Lung (tissue), 11 donors: ENCODE measurements at regions not wholly inside any gene's neighbourhood (a gene's known extent, or its start where the extent isn't known, plus 50 kb on each side); places are given as distances from the start of the nearest gene placed in this dataset.

Experiments used
- ATAC-seq: fragments of 200-7000 bp; cut with Tn5 transposase; one replicate; pipeline ENCODE4 v1.9.1; 2020; ENCODE audit warnings: moderate number of reproducible peaks; ENCODE audit not compliant: insufficient read depth, low FRiP score
- DNase-seq, 3 donors: peaks; one replicate each; pipeline ENCODE4 v3.0.0-alpha.2; 2013 to 2017
- H3K27ac ChIP-seq, 2 donors: one replicate each; pipeline ENCODE4 v1.5.1; 2013; ENCODE audit warnings: mild to moderate bottlenecking in 2 of 2, moderate library complexity in 2 of 2, control low read depth in 1 of 2, inconsistent platforms in 1 of 2, low read depth in 1 of 2, low read length in 1 of 2
- H3K27me3 ChIP-seq, 3 donors: one replicate each; pipeline ENCODE4 v1.5.1; 2013; ENCODE audit warnings: low read length in 2 of 3; ENCODE audit not compliant: control insufficient read depth in 3 of 3, insufficient read depth in 3 of 3
- H3K36me3 ChIP-seq, 4 donors: one replicate each; pipeline ENCODE4 v1.5.1; 2013; ENCODE audit warnings: low read length in 4 of 4, mild to moderate bottlenecking in 1 of 4, moderate library complexity in 1 of 4; ENCODE audit not compliant: control insufficient read depth in 4 of 4, insufficient read depth in 4 of 4
- H3K4me1 ChIP-seq, 5 donors: one replicate each; pipeline ENCODE4 v1.5.1; 2013; ENCODE audit warnings: low read length in 5 of 5, mild to moderate bottlenecking in 2 of 5, moderate library complexity in 1 of 5; ENCODE audit not compliant: control insufficient read depth in 5 of 5, insufficient read depth in 5 of 5
- H3K4me3 ChIP-seq: one replicate; pipeline ENCODE4 v1.5.1; 2013; ENCODE audit warnings: mild to moderate bottlenecking, control low read depth, moderate library complexity
- H3K9ac ChIP-seq, 2 donors: one replicate each; pipeline ENCODE4 v1.5.1; 2013; ENCODE audit warnings: low read length in 2 of 2, control low read depth in 1 of 2; ENCODE audit not compliant: insufficient read depth in 1 of 2
- H3K9me3 ChIP-seq, 4 donors: one replicate each; pipeline ENCODE4 v1.5.1; 2013; ENCODE audit warnings: low read length in 3 of 4, mild to moderate bottlenecking in 1 of 4, moderate library complexity in 1 of 4; ENCODE audit not compliant: control insufficient read depth in 4 of 4, insufficient read depth in 3 of 4
- WGBS, 2 donors: extraction: QIAGEN DNeasy Blood & Tissue Kit; methylation state at CpG; one replicate each; pipeline ENCODE4 v1.1.7; 2013; 5-methylcytosine and 5-hydroxymethylcytosine counted together
- TF ChIP-seq, protein P1 (sequence below): IDR thresholded peaks from 2 replicates; pipeline ENCODE4 v1.5.1; 2012; ENCODE audit warnings: mild to moderate bottlenecking; ENCODE audit errors: control extremely low read depth, extremely low read depth
- donor health status: control.
- donor health status: control.
- donor health status: Bipolar disorder and iron deficiency.
- donor health status: healthy.
- donor health status: DM: yes; HTN: yes; CAD: no.

DNA sequence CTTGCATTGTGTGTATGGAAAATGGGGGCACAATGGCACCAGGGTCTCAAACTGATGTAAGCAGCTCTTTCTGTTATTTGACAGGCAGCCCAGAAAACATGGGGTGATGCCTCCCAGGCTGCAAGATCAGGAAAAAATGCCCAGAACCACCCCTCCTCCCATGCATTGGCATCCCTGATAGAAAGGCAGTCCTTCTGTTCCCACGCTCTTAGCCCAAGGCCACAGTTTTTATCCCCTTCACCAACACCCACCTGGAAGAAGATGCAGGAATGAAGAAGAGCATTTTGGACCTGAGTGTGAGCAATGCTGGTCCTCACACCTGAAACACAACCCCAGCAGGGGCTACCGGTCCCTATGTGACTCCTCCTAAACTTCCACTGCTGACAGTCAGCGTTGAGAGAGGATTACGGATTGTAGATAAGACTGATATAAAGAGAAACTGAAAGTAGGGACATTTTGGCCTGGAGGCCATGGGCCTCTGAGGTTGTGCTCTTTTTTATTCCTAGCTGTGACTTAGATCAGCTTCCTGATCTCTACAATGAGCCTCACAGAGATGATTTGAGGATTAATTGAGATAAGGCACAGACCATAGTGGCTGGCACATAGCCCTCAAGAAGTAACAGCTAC is 386.0 kb upstream of the ATP5MC3 start:
- ATAC-seq = no peak
- H3K36me3 ChIP-seq = no peaks in the 10 kb centered on the region
- H3K4me3 ChIP-seq = no peak overlapping the region
- peaks cover 0 to 4% (median 0%) of the 10 kb centered on the region in 5 donors for H3K4me1 ChIP-seq
- H3K9me3 ChIP-seq = peaks cover 0 to 2% (median 0%) of the 10 kb centered on the region in 4 donors
- no peak overlapping the region for H3K9ac ChIP-seq
- no peaks in the 10 kb centered on the region for H3K27me3 ChIP-seq
- 57 to 76% methylated on average over 4 of the region's 4 CpGs for WGBS, 2 donors
- peak in 1 of 3 donors; percentile 25 for DNase-seq
- no peak overlapping the region for H3K27ac ChIP-seq
- TF ChIP-seq, protein P1, sequence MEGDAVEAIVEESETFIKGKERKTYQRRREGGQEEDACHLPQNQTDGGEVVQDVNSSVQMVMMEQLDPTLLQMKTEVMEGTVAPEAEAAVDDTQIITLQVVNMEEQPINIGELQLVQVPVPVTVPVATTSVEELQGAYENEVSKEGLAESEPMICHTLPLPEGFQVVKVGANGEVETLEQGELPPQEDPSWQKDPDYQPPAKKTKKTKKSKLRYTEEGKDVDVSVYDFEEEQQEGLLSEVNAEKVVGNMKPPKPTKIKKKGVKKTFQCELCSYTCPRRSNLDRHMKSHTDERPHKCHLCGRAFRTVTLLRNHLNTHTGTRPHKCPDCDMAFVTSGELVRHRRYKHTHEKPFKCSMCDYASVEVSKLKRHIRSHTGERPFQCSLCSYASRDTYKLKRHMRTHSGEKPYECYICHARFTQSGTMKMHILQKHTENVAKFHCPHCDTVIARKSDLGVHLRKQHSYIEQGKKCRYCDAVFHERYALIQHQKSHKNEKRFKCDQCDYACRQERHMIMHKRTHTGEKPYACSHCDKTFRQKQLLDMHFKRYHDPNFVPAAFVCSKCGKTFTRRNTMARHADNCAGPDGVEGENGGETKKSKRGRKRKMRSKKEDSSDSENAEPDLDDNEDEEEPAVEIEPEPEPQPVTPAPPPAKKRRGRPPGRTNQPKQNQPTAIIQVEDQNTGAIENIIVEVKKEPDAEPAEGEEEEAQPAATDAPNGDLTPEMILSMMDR = no peak

- peaks cover 0 to 2% (median 0%) of the 10 kb centered on the region in 4 donors for H3K9me3 ChIP-seq
- no peaks in the 10 kb centered on the region for H3K36me3 ChIP-seq
- H3K27ac ChIP-seq = no peak overlapping the region
- no peak overlapping the region for H3K4me3 ChIP-seq
- DNase-seq (no peak), ATAC-seq (no peak)
- WGBS, 2 donors = 92 to 95% methylated on average over 5 of the region's 5 CpGs
- no peaks in the 10 kb centered on the region for H3K27me3 ChIP-seq
- no peak overlapping the region for H3K9ac ChIP-seq
- no peaks in the 10 kb centered on the region for H3K4me1 ChIP-seq
- TF ChIP-seq, protein P1 = no peak
Observed at GRCh38 chr2:175560521-175561169, 379.1 kb upstream of the ATP5MC3 start.

- ATAC-seq (no peak), DNase-seq (no peak)
- Histone ChIP-seq H3K4me1 (no peaks in the 10 kb centered on the region), H3K27ac (no peak overlapping the region), H3K9me3 (peaks cover 0 to 2% (median 0%) of the 10 kb centered on the region in 4 donors), H3K4me3 (no peak overlapping the region), H3K36me3 (no peaks in the 10 kb centered on the region), H3K27me3 (no peaks in the 10 kb centered on the region), H3K9ac (no peak overlapping the region)
- WGBS, 2 donors = 90 to 96% methylated on average over 3 of the region's 3 CpGs
- TF ChIP-seq, protein P1 = no peak
Observed at GRCh38 chr2:175559613-175560012, 378.1 kb upstream of the ATP5MC3 start.
